ENCODE measurements at regions not wholly inside any gene's neighbourhood (a gene's known extent, or its start where the extent isn't known, plus 50 kb on each side); places are given as distances from the start of the nearest gene placed in this dataset.

GRCh38 chr10:4103603-4104002 is 318.6 kb upstream of the KLF6 start:
- Histone ChIP-seq H2BK5ac (ENCODE audit: insufficient read length, low read length) (no peak overlapping the region), H4K91ac (ENCODE audit: insufficient read length, low read depth, low read length) (no peak overlapping the region), H3K9ac (ENCODE audit: extremely low read depth, insufficient read length, low read length) (no peak overlapping the region), H3K79me2 (ENCODE audit: insufficient read depth, low read length) (no peaks in the 10 kb centered on the region), H2BK20ac (ENCODE audit: low read depth, low read length, poor library complexity, severe bottlenecking) (no peak overlapping the region), H2AFZ (ENCODE audit: low read length) (no peak overlapping the region), H3K23ac (ENCODE audit: insufficient read length, low read depth, low read length) (no peak overlapping the region), H2BK12ac (ENCODE audit: insufficient read length, low read depth, low read length) (no peak overlapping the region), H3K23me2 (ENCODE audit: insufficient read length, low read depth, low read length, poor library complexity, severe bottlenecking) (no peaks in the 10 kb centered on the region), H3K4me1 (ENCODE audit: insufficient read depth, low read length) (no peaks in the 10 kb centered on the region), H2AK5ac (ENCODE audit: insufficient read length, low read length) (no peak overlapping the region), H3K27me3 (ENCODE audit: insufficient read depth, low read length) (no peaks in the 10 kb centered on the region), H3K18ac (ENCODE audit: insufficient read length, low read depth, low read length) (no peak overlapping the region), H3K9me3 (ENCODE audit: control insufficient read depth, low read depth, low read length) (peaks cover 4% of the 10 kb centered on the region), H4K8ac (replicated peaks; ENCODE audit: insufficient read length, low read depth, low read length) (no peak overlapping the region), H4K5ac (ENCODE audit: insufficient read length, low read depth, low read length) (no peak overlapping the region), H4K20me1 (ENCODE audit: control insufficient read depth, insufficient read depth, insufficient read length) (no peaks in the 10 kb centered on the region), H3K4ac (ENCODE audit: low read depth, low read length) (no peak overlapping the region), H2BK15ac (ENCODE audit: low read depth, low read length) (no peak overlapping the region), H3K4me2 (ENCODE audit: insufficient read depth, insufficient read length, low read length) (no peak overlapping the region), H2BK120ac (ENCODE audit: low read depth, low read length, poor library complexity, severe bottlenecking) (no peak overlapping the region), H3K27ac (ENCODE audit: insufficient read length, low read depth, low read length) (no peak overlapping the region), H3K56ac (ENCODE audit: insufficient read length, low read depth, low read length) (no peak overlapping the region), H3K79me1 (ENCODE audit: insufficient read depth, low read depth, low read length, poor library complexity, severe bottlenecking) (no peaks in the 10 kb centered on the region), H3T11ph (ENCODE audit: low read length) (no peak overlapping the region), H3K14ac (ENCODE audit: insufficient read depth, low read length) (no peak overlapping the region)
- no CpG with 5 or more reads among the region's 7 CpGs for WGBS (ENCODE audit: extremely low coverage, insufficient read length, low lambda C conversion rate)
- Mint-ChIP-seq H3K4me1 (peaks cover 2% of the 10 kb centered on the region in 2 experiments), H3K4me3 (no peak overlapping the region), H3K36me3 (ENCODE audit: insufficient read depth in 1 of 3, low read depth in 3 of 3) (peaks cover 4 to 12% (median 5%) of the 10 kb centered on the region in 3 experiments; a peak in 4 of 7 replicates), H3K9me3 (peaks cover 9 to 14% of the 10 kb centered on the region in 2 experiments; a peak in 4 of 5 replicates), H3K27me3 (ENCODE audit: low read depth) (no peaks in the 10 kb centered on the region; the same call in 1 of the 2 replicates), H3K27ac (no peak overlapping the region; a peak in 1 of 7 replicates)
- no peak for DNase-seq
- TF ChIP-seq CTCF (conservative IDR thresholded peaks at IDR 0.05) = no peak
